IMR-90 (cell line): ENCODE measurements at regions not wholly inside any gene's neighbourhood (a gene's known extent, or its start where the extent isn't known, plus 50 kb on each side); places are given as distances from the start of the nearest gene placed in this dataset.

Source experiments
- ATAC-seq: fragments of 200-7000 bp; cut with Tn5 transposase; 2 replicates; pipeline ENCODE4 v1.9.1; 2020; ENCODE audit warnings: low read depth, mild to moderate bottlenecking, moderate library complexity
- BruUV-seq: library from RNA; stranded (reverse); fragments of 400-500 nt; replicated peaks from 2 replicates; lab custom pipeline; 2021; lab: Mats Ljungman, UMichigan
- CTCF ChIA-PET: fragments of 300-600 bp; formaldehyde crosslinking; extraction: SDS; loops from one replicate; lab custom pipeline; 2021; ENCODE audit warnings: antibody characterized with exemption; lab: Yijun Ruan, JAX
- POLR2A ChIA-PET: fragments of 300-600 bp; sonication (Branson Sonifier 250); formaldehyde crosslinking; loops from one replicate; lab custom pipeline; 2022; ENCODE audit warnings: antibody characterized with exemption; ENCODE audit not compliant: unreplicated experiment; lab: Charles Lee
- DNase-seq: peaks from one replicate; pipeline ENCODE4 v3.0.0; 2013
- H2AFZ ChIP-seq: replicated peaks from 2 replicates; pipeline ENCODE3; 2013; ENCODE audit warnings: low read length, mild to moderate bottlenecking; ENCODE audit not compliant: poor library complexity
- H2AK5ac ChIP-seq: 2 replicates; pipeline ENCODE4 v1.6.1; 2013; ENCODE audit warnings: low read depth, low read length, inconsistent platforms
- H2AK9ac ChIP-seq: replicated peaks from 2 replicates; pipeline ENCODE3; 2013; ENCODE audit warnings: mild to moderate bottlenecking, low read depth, low read length, moderate library complexity; ENCODE audit not compliant: poor library complexity
- H2BK120ac ChIP-seq: 2 replicates; pipeline ENCODE4 v1.6.1; 2013; ENCODE audit warnings: low read depth, low read length, inconsistent platforms
- H2BK15ac ChIP-seq: 3 replicates; pipeline ENCODE4 v1.6.1; 2013; ENCODE audit warnings: low read depth, low read length, inconsistent platforms
- H2BK20ac ChIP-seq: 2 replicates; pipeline ENCODE4 v1.6.1; 2013; ENCODE audit warnings: low read depth, mild to moderate bottlenecking, inconsistent platforms, low read length, moderate library complexity
- H2BK5ac ChIP-seq: 2 replicates; pipeline ENCODE4 v1.6.1; 2013; ENCODE audit warnings: mild to moderate bottlenecking, low read depth, low read length, inconsistent platforms; ENCODE audit not compliant: poor library complexity, severe bottlenecking
- H3K14ac ChIP-seq: replicated peaks from 2 replicates; pipeline ENCODE4 v1.6.1; 2013; ENCODE audit warnings: low read depth, low read length, inconsistent platforms
- H3K18ac ChIP-seq: 2 replicates; pipeline ENCODE4 v1.6.1; 2013; ENCODE audit warnings: low read depth, low read length, control low read depth
- H3K23ac ChIP-seq: 2 replicates; pipeline ENCODE4 v1.6.1; 2013; ENCODE audit warnings: low read depth, low read length, inconsistent platforms
- H3K27ac ChIP-seq: 2 replicates; pipeline ENCODE4 v1.5.1; 2013; ENCODE audit warnings: mild to moderate bottlenecking, control low read depth, low read length; ENCODE audit not compliant: insufficient read depth
- H3K27me3 ChIP-seq: 2 replicates; pipeline ENCODE4 v1.6.1; 2013; ENCODE audit warnings: low read length; ENCODE audit not compliant: control insufficient read depth, insufficient read depth
- H3K36me3 ChIP-seq: 2 replicates; pipeline ENCODE4 v1.6.1; 2013; ENCODE audit warnings: low read length, mixed read lengths; ENCODE audit not compliant: control insufficient read depth, insufficient read depth
- H3K4ac ChIP-seq: 2 replicates; pipeline ENCODE4 v1.6.1; 2013; ENCODE audit warnings: low read depth, low read length, inconsistent platforms
- H3K4me1 ChIP-seq: 2 replicates; pipeline ENCODE4 v1.6.1; 2013; ENCODE audit warnings: low read length, mixed read lengths; ENCODE audit not compliant: control insufficient read depth, insufficient read depth
- H3K4me2 ChIP-seq: 2 replicates; pipeline ENCODE4 v1.6.1; 2013; ENCODE audit warnings: low read depth, mild to moderate bottlenecking, control low read depth, low read length, moderate library complexity
- H3K4me3 ChIP-seq: 2 replicates; pipeline ENCODE4 v1.5.1; 2013; ENCODE audit warnings: low read depth, mild to moderate bottlenecking, control low read depth, low read length, moderate library complexity; ENCODE audit not compliant: insufficient read depth
- H3K56ac ChIP-seq: 2 replicates; pipeline ENCODE4 v1.6.1; 2013; ENCODE audit warnings: low read length, inconsistent platforms; ENCODE audit not compliant: insufficient read depth; ENCODE audit errors: extremely low read depth
- H3K79me1 ChIP-seq, 2 experiments: 2 replicates each; pipeline ENCODE4 v1.6.1; 2013; ENCODE audit warnings: low read length in 2 of 2, inconsistent platforms in 1 of 2, low read depth in 1 of 2
- H3K9ac ChIP-seq: 2 replicates; pipeline ENCODE4 v1.6.1; 2013; ENCODE audit warnings: low read depth, low read length, control low read depth
- H3K9me1 ChIP-seq: 2 replicates; pipeline ENCODE4 v1.6.1; 2013; ENCODE audit warnings: low read length, inconsistent platforms; ENCODE audit not compliant: insufficient read depth
- H3K9me3 ChIP-seq: 2 replicates; pipeline ENCODE4 v1.6.1; 2013; ENCODE audit warnings: low read length; ENCODE audit not compliant: control insufficient read depth, insufficient read depth
- H4K20me1 ChIP-seq: 2 replicates; pipeline ENCODE4 v1.6.1; 2013; ENCODE audit warnings: low read length, inconsistent platforms; ENCODE audit not compliant: insufficient read depth
- H4K5ac ChIP-seq: 2 replicates; pipeline ENCODE4 v1.6.1; 2013; ENCODE audit warnings: mild to moderate bottlenecking, low read depth, low read length, control low read depth
- H4K8ac ChIP-seq, 2 experiments: 2 replicates each; pipeline ENCODE4 v1.6.1; 2013; ENCODE audit warnings: low read depth in 2 of 2, low read length in 2 of 2, control low read depth in 1 of 2, inconsistent platforms in 1 of 2
- H4K91ac ChIP-seq: 2 replicates; pipeline ENCODE4 v1.6.1; 2013; ENCODE audit warnings: low read depth, low read length, inconsistent platforms; ENCODE audit not compliant: insufficient read depth
- BHLHE40 ChIP-seq: fragments of 150-350 bp; IDR thresholded peaks from 2 replicates; pipeline ENCODE4 v1.6.1; 2016; ENCODE audit warnings: mild to moderate bottlenecking, low read depth, low read length
- CTCF ChIP-seq: conservative IDR thresholded peaks from 2 replicates; pipeline ENCODE4 v1.5.1; 2012; ENCODE audit warnings: mild to moderate bottlenecking, low read depth, low read length, improper control_type of control experiment
- ELK1 ChIP-seq: fragments of 150-350 bp; IDR thresholded peaks from 2 replicates; pipeline ENCODE4 v1.6.1; 2016; ENCODE audit warnings: low read depth, mild to moderate bottlenecking, low read length, moderate library complexity, borderline replicate concordance
- FOS ChIP-seq: fragments of 150-350 bp; IDR thresholded peaks from 2 replicates; pipeline ENCODE4 v1.6.1; 2016; ENCODE audit warnings: low read depth, low read length
- MAFK ChIP-seq: IDR thresholded peaks from 2 replicates; pipeline ENCODE4 v1.6.1; 2012; ENCODE audit warnings: low read depth, low read length, improper control_type of control experiment
- MAZ ChIP-seq: IDR thresholded peaks from 2 replicates; pipeline ENCODE4 v1.6.1; 2012; ENCODE audit warnings: low read depth, mild to moderate bottlenecking, low read length, improper control_type of control experiment, moderate library complexity, borderline replicate concordance
- MXI1 ChIP-seq: IDR thresholded peaks from 2 replicates; pipeline ENCODE4 v1.6.1; 2012; ENCODE audit warnings: low read depth, mild to moderate bottlenecking, low read length, moderate library complexity, borderline replicate concordance
- NFE2L2 ChIP-seq: fragments of 150-350 bp; IDR thresholded peaks from 2 replicates; pipeline ENCODE4 v1.6.1; 2016; ENCODE audit warnings: low read depth, mild to moderate bottlenecking, low read length
- POLR2A ChIP-seq: IDR thresholded peaks from 2 replicates; pipeline ENCODE4 v1.6.1; 2012; ENCODE audit warnings: mild to moderate bottlenecking, low read depth, low read length
- RAD21 ChIP-seq: IDR thresholded peaks from 2 replicates; pipeline ENCODE4 v1.6.1; 2012; ENCODE audit warnings: low read length, improper control_type of control experiment
- RCOR1 ChIP-seq: IDR thresholded peaks from 2 replicates; pipeline ENCODE4 v1.6.1; 2012; ENCODE audit warnings: mild to moderate bottlenecking, low read length, improper control_type of control experiment; ENCODE audit not compliant: insufficient replicate concordance
- RFX5 ChIP-seq: IDR thresholded peaks from 2 replicates; pipeline ENCODE4 v1.8.0; 2012; ENCODE audit warnings: low read depth, mild to moderate bottlenecking, low read length, moderate library complexity
- SMC3 ChIP-seq: fragments of 150-350 bp; IDR thresholded peaks from 2 replicates; pipeline ENCODE4 v1.6.1; 2016; ENCODE audit warnings: low read depth, mild to moderate bottlenecking, antibody characterized with exemption, low read length, moderate library complexity
- USF2 ChIP-seq: fragments of 150-350 bp; IDR thresholded peaks from 2 replicates; pipeline ENCODE4 v1.6.1; 2017; ENCODE audit warnings: mild to moderate bottlenecking, antibody characterized with exemption, low read length, low read depth
- WGBS, 2 experiments: methylation state at CpG; one replicate each; pipeline versions ENCODE4 v1.1.5 to v1.1.7; 2013; ENCODE audit warnings: missing lambda C conversion rate in 2 of 2; ENCODE audit not compliant: insufficient read length in 1 of 2; ENCODE audit errors: extremely low coverage in 2 of 2; 5-methylcytosine and 5-hydroxymethylcytosine counted together
- dilution Hi-C: fragments of 300-500 bp; cut with HindIII; formaldehyde crosslinking; loops from one replicate; pipeline ENCODE4 v1.14.3; 2018; ENCODE audit warnings: low sequenced_read_pairs; ENCODE audit not compliant: unreplicated experiment
- in situ Hi-C: fragments of 300-500 bp; cut with MboI; formaldehyde crosslinking; loops from 3 replicates; pipeline ENCODE4 v1.14.3; 2019; ENCODE audit warnings: low sequenced_read_pairs, inconsistent platforms, mixed read lengths
- intact Hi-C: fragments of 100-400 bp; cut with micrococcal nuclease; formaldehyde crosslinking; loops from 2 replicates; pipeline ENCODE4 v1.10.0; 2022

- intact Hi-C loops: no loop called here
- Histone ChIP-seq H4K91ac (no peak overlapping the region), H2BK15ac (no peak overlapping the region), H3K27me3 (no peaks in the 10 kb centered on the region), H3K9me1 (no peaks in the 10 kb centered on the region), H4K5ac (no peak overlapping the region), H3K4me1 (no peaks in the 10 kb centered on the region), H3K79me1 (no peaks in the 10 kb centered on the region), H2AFZ (no peak overlapping the region), H3K23ac (no peak overlapping the region), H2AK9ac (no peak overlapping the region), H3K4ac (no peak overlapping the region), H3K27ac (no peak overlapping the region), H3K56ac (no peak overlapping the region), H2AK5ac (no peak overlapping the region), H3K9me3 (no peaks in the 10 kb centered on the region), H4K8ac (no peak overlapping the region), H4K20me1 (no peaks in the 10 kb centered on the region), H3K4me3 (no peak overlapping the region), H2BK120ac (no peak overlapping the region), H2BK20ac (no peak overlapping the region), H3K4me2 (no peak overlapping the region), H3K18ac (no peak overlapping the region), H3K14ac (no peak overlapping the region), H2BK5ac (no peak overlapping the region), H3K9ac (no peak overlapping the region), H3K36me3 (no peaks in the 10 kb centered on the region)
- ChIA-PET CTCF (interaction anchor here (1.9 kb wide), 1 partner anchor 203 kb away, joined by 6 read pairs; no protein-coding TSS in a partner anchor), POLR2A (no interaction called here)
- whole genome bisulfite sequencing, 2 experiments: no CpG with 5 or more reads among the region's 1 CpG
- DNase-seq: no peak
- dilution Hi-C loops: no loop called here
- BruUV-seq: no TSS peak
- TF ChIP-seq CTCF (no peak), ELK1 (no peak), BHLHE40 (no peak), RFX5 (no peak), RAD21 (no peak), MAFK (no peak), RCOR1 (no peak), POLR2A (no peak), FOS (no peak), NFE2L2 (no peak), SMC3 (no peak), USF2 (no peak), MAZ (no peak), MXI1 (no peak)
- in situ Hi-C loops: no loop called here
- ATAC-seq: no peak
Observed at GRCh38 chr3:119087799-119088198, 53.2 kb upstream of the IGSF11 start.
